ENCODE measurements at regions not wholly inside any gene's neighbourhood (a gene's known extent, or its start where the extent isn't known, plus 50 kb on each side); places are given as distances from the start of the nearest gene placed in this dataset.

DNA sequence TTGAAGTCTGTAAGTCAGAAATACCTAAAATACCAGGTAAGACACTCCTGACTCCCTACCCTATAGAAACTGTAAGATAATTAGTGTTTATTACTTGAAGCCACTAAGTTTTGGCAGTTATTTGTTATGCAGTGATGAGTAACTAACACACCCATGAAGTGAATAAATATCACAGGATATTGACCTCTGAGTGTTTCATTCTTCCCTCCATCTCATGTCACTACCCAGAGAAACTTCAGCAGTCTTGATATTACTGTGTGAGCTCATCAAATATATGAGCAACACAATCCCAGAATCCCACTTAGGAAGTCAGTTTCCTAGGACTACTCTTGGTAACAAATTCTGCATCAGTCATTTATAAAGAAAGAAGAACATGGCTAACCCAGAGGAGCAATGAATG is 529.7 kb downstream of the FBXO15 start:
- no peaks in the 10 kb centered on the region for H3K27me3 ChIP-seq (ENCODE audit: control insufficient read depth in 1 of 2, insufficient read depth in 2 of 2, low read length in 2 of 2)
- H3K27ac ChIP-seq (ENCODE audit: low read depth in 2 of 2, low read length in 1 of 2) = no peak overlapping the region
- H3K4me3 ChIP-seq (ENCODE audit: low read depth in 1 of 2, low read length in 2 of 2) = no peak overlapping the region
- H3K4me1 ChIP-seq (ENCODE audit: control insufficient read depth in 2 of 2, insufficient read depth in 2 of 2, low read length in 1 of 2) = no peaks in the 10 kb centered on the region
- H3K9me3 ChIP-seq (ENCODE audit: control insufficient read depth in 2 of 2, insufficient read depth in 1 of 2, low read depth in 1 of 2, low read length in 1 of 2) = peaks cover 0 to 2% of the 10 kb centered on the region in 2 donors
- no peaks in the 10 kb centered on the region for H3K36me3 ChIP-seq (ENCODE audit: control insufficient read depth in 2 of 2, insufficient read depth in 2 of 2, low read length in 1 of 2)

DNA sequence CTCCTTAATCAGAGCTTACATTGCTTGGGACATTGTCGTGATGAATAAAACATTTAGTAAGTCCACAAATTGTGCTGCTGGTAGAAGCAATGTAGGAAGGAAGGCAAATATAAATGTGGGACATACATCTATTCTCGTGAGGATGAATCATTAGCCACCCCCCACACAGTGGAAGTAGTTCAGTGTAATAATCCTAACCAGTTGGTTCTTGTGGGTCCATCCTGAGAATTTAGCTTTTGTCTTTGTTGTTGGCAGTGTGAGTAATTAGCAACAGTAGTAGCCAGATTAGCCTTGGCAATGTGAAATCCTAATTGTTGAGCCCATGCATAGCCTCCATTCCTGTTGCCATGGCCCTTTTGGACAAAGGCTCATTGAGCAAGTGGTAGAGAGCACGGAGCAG is 532.1 kb downstream of the FBXO15 start:
- H3K27me3 ChIP-seq (ENCODE audit: control insufficient read depth in 1 of 2, insufficient read depth in 2 of 2, low read length in 2 of 2) = no peaks in the 10 kb centered on the region
- H3K4me1 ChIP-seq (ENCODE audit: control insufficient read depth in 2 of 2, insufficient read depth in 2 of 2, low read length in 1 of 2) = no peaks in the 10 kb centered on the region
- peaks cover 0 to 2% of the 10 kb centered on the region in 2 donors for H3K9me3 ChIP-seq (ENCODE audit: control insufficient read depth in 2 of 2, insufficient read depth in 1 of 2, low read depth in 1 of 2, low read length in 1 of 2)
- no peaks in the 10 kb centered on the region for H3K36me3 ChIP-seq (ENCODE audit: control insufficient read depth in 2 of 2, insufficient read depth in 2 of 2, low read length in 1 of 2)
- H3K27ac ChIP-seq (ENCODE audit: low read depth in 2 of 2, low read length in 1 of 2) = no peak overlapping the region
- H3K4me3 ChIP-seq (ENCODE audit: low read depth in 1 of 2, low read length in 2 of 2) = no peak overlapping the region
- 76 to 81% methylated on average over 3 of the region's 3 CpGs for WGBS, 2 donors

DNA sequence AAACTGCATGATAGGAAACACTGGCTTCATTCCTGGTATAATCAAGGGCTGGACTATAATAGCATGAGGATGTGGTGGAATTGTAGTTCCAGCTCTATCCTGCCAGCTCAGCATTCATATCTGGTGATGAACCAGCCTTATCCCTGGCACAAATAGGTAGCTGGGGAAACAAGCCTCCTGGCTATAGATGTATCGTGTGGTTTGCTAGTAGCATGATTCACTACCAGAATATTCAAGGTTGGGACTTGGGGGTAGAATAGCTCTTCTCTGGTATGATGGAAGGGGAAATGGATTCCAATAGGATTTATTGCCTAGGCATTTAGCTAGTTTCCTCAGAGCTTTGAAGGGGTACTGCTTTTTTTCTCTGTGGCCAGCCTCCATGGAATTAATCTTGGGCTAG is 532.8 kb downstream of the FBXO15 start:
- H3K27ac ChIP-seq (ENCODE audit: low read depth in 2 of 2, low read length in 1 of 2) = no peak overlapping the region
- H3K27me3 ChIP-seq (ENCODE audit: control insufficient read depth in 1 of 2, insufficient read depth in 2 of 2, low read length in 2 of 2) = no peaks in the 10 kb centered on the region
- H3K4me3 ChIP-seq (ENCODE audit: low read depth in 1 of 2, low read length in 2 of 2) = no peak overlapping the region
- 70 to 81% methylated on average over 1 of the region's 1 CpG for WGBS, 2 donors
- peaks cover 0 to 2% of the 10 kb centered on the region in 2 donors for H3K9me3 ChIP-seq (ENCODE audit: control insufficient read depth in 2 of 2, insufficient read depth in 1 of 2, low read depth in 1 of 2, low read length in 1 of 2)
- no peaks in the 10 kb centered on the region for H3K4me1 ChIP-seq (ENCODE audit: control insufficient read depth in 2 of 2, insufficient read depth in 2 of 2, low read length in 1 of 2)
- no peaks in the 10 kb centered on the region for H3K36me3 ChIP-seq (ENCODE audit: control insufficient read depth in 2 of 2, insufficient read depth in 2 of 2, low read length in 1 of 2)

DNA sequence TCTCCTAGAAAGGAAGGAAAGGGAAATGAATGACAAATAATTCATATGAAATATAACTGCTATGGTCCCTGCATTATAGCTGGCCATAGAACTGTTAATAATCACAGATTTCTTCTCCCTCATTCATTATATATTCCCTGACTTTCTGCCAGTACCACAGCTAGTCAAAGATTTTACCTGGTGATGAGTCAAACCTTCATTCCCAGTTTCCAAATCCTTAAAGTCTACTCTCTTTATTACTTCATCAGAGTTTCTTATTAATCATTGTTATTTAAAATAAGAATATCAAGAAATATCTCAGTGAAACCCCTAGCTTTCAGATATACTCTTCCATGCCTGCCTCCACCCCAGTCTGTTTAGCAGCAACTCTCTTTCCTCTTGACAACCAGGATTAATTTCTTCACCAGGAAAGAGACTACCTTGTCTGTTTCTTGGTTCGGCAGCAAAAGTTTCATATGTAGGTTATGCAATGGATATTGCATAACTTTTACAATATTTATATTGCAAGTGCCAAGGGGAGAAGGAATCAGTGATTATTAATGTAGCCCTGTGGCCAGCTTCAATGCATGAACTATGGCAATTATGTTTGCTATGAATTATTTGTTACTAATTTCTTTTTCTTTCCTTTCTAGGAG is 533.8 kb downstream of the FBXO15 start:
- no peak overlapping the region for H3K27ac ChIP-seq (ENCODE audit: low read depth in 2 of 2, low read length in 1 of 2)
- H3K9me3 ChIP-seq (ENCODE audit: control insufficient read depth in 2 of 2, insufficient read depth in 1 of 2, low read depth in 1 of 2, low read length in 1 of 2) = peaks cover 0 to 2% of the 10 kb centered on the region in 2 donors
- H3K27me3 ChIP-seq (ENCODE audit: control insufficient read depth in 1 of 2, insufficient read depth in 2 of 2, low read length in 2 of 2) = no peaks in the 10 kb centered on the region
- H3K36me3 ChIP-seq (ENCODE audit: control insufficient read depth in 2 of 2, insufficient read depth in 2 of 2, low read length in 1 of 2) = no peaks in the 10 kb centered on the region
- 53 to 66% methylated on average over 1 of the region's 1 CpG for WGBS, 2 donors
- no peaks in the 10 kb centered on the region for H3K4me1 ChIP-seq (ENCODE audit: control insufficient read depth in 2 of 2, insufficient read depth in 2 of 2, low read length in 1 of 2)
- no peak overlapping the region for H3K4me3 ChIP-seq (ENCODE audit: low read depth in 1 of 2, low read length in 2 of 2)

DNA sequence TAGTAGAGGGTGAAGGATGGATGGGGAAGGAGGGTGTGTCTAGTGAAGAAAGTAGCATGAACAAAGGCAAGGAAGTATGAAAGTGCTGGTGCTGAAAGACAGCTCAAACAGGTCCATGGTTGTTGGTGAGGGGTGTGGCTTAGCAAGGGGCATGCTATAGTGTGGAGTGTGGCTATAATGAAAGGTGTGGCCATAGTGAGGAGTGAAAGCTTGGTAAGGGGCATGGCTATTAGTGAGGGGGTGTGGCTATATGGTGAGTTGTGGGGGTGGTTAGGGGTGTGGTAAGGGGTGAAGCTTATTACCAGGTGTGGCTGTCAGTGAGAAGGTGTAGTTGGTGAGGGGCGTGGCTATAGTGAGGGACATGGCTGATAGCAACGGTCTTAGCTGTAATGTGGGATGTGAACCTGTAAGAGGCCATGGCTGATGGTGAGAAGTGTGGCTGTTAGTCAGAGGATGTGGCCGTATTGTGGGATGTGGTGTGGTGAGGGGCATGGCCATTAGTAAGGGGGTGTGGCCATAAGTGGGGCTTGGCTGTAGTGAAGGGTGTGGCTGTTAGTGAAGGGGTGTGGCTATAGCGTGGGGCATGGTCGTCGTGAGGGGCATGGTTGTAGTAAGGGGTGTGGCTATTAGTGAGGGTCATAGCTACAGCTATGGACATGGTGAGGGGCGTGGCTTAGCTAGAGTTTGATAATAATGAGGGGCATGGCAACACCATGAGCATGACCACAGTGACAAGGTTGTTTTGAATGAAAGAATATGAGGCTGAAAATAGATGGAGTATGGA is 549.6 kb downstream of the FBXO15 start:
- Histone ChIP-seq H3K27me3 (ENCODE audit: control insufficient read depth in 1 of 2, insufficient read depth in 2 of 2, low read length in 2 of 2) (no peaks in the 10 kb centered on the region), H3K36me3 (ENCODE audit: control insufficient read depth in 2 of 2, insufficient read depth in 2 of 2, low read length in 1 of 2) (no peaks in the 10 kb centered on the region), H3K27ac (ENCODE audit: low read depth in 2 of 2, low read length in 1 of 2) (no peak overlapping the region), H3K4me1 (ENCODE audit: control insufficient read depth in 2 of 2, insufficient read depth in 2 of 2, low read length in 1 of 2) (no peaks in the 10 kb centered on the region), H3K9me3 (ENCODE audit: control insufficient read depth in 2 of 2, insufficient read depth in 1 of 2, low read depth in 1 of 2, low read length in 1 of 2) (peaks cover 0 to 2% of the 10 kb centered on the region in 2 donors), H3K4me3 (ENCODE audit: low read depth in 1 of 2, low read length in 2 of 2) (no peak overlapping the region)
- WGBS, 2 donors = 68 to 77% methylated on average over 7 of the region's 7 CpGs

DNA sequence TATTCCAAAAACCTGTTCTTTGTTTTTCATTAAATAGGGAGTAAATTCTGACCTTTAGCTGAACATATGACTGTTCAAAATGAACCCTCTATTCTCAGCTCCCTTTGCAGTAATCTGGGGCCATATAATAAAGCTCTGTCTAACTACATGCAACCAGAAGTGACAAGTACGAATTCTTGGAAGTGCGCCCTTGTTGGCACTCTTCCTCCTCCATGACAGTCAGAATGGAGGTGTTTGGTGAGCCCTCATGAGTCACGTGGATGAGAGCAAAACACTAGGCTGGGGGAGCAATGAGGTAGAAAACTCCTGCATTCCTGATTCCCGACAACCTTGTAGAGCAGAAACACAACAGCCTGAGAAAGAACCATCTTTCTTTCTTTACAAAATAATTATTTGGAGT is 552.9 kb downstream of the FBXO15 start:
- H3K9me3 ChIP-seq (ENCODE audit: control insufficient read depth in 2 of 2, insufficient read depth in 1 of 2, low read depth in 1 of 2, low read length in 1 of 2) = peaks cover 0 to 2% of the 10 kb centered on the region in 2 donors
- no peak overlapping the region for H3K27ac ChIP-seq (ENCODE audit: low read depth in 2 of 2, low read length in 1 of 2)
- no peaks in the 10 kb centered on the region for H3K27me3 ChIP-seq (ENCODE audit: control insufficient read depth in 1 of 2, insufficient read depth in 2 of 2, low read length in 2 of 2)
- H3K4me1 ChIP-seq (ENCODE audit: control insufficient read depth in 2 of 2, insufficient read depth in 2 of 2, low read length in 1 of 2) = no peaks in the 10 kb centered on the region
- H3K4me3 ChIP-seq (ENCODE audit: low read depth in 1 of 2, low read length in 2 of 2) = no peak overlapping the region
- no peaks in the 10 kb centered on the region for H3K36me3 ChIP-seq (ENCODE audit: control insufficient read depth in 2 of 2, insufficient read depth in 2 of 2, low read length in 1 of 2)
- 60 to 61% methylated on average over 4 of the region's 4 CpGs for WGBS, 2 donors

DNA sequence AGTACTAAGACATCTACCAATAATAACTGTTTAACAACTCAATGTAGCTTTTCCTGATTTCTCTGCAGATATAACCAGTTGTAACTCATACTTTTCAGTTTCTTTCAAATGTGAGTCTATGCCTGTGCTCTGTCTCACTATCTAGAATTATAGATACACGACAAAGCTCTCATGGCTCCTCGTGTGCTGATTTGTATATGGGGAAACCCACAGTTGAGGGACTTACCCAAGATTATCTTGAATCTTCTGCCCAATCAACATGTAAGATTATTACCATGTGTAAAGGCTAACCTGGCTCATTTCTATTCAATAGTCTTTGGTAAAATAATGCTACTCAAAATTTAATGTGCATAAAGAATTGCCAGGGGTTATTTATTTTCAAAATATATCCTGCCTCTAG is 554.4 kb downstream of the FBXO15 start:
- Histone ChIP-seq H3K9me3 (ENCODE audit: control insufficient read depth in 2 of 2, insufficient read depth in 1 of 2, low read depth in 1 of 2, low read length in 1 of 2) (peaks cover 0 to 2% of the 10 kb centered on the region in 2 donors), H3K4me1 (ENCODE audit: control insufficient read depth in 2 of 2, insufficient read depth in 2 of 2, low read length in 1 of 2) (no peaks in the 10 kb centered on the region), H3K27ac (ENCODE audit: low read depth in 2 of 2, low read length in 1 of 2) (no peak overlapping the region), H3K36me3 (ENCODE audit: control insufficient read depth in 2 of 2, insufficient read depth in 2 of 2, low read length in 1 of 2) (no peaks in the 10 kb centered on the region), H3K4me3 (ENCODE audit: low read depth in 1 of 2, low read length in 2 of 2) (no peak overlapping the region), H3K27me3 (ENCODE audit: control insufficient read depth in 1 of 2, insufficient read depth in 2 of 2, low read length in 2 of 2) (no peaks in the 10 kb centered on the region)
- WGBS, 2 donors = 77 to 78% methylated on average over 2 of the region's 2 CpGs

DNA sequence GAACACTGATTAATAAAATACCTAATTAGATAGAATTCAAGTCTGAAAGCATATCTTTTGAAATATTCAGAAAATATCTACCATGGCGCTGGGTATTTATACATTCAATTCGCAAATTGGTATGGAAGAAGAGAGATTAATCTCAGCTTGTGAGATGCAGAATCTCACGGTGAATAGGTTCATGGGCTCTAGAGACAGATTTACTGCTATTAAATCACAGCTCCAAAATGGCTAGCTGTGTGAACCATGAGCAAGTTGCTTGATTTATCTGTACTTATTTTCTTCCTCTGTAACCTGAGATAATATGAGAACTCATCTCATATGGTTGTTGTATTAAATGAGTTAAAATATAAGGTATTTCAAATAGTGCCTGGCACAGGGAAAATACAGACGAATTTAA is 556.7 kb downstream of the FBXO15 start:
- Histone ChIP-seq H3K4me3 (ENCODE audit: low read depth in 1 of 2, low read length in 2 of 2) (no peak overlapping the region), H3K36me3 (ENCODE audit: control insufficient read depth in 2 of 2, insufficient read depth in 2 of 2, low read length in 1 of 2) (no peaks in the 10 kb centered on the region), H3K4me1 (ENCODE audit: control insufficient read depth in 2 of 2, insufficient read depth in 2 of 2, low read length in 1 of 2) (no peaks in the 10 kb centered on the region), H3K27me3 (ENCODE audit: control insufficient read depth in 1 of 2, insufficient read depth in 2 of 2, low read length in 2 of 2) (no peaks in the 10 kb centered on the region), H3K27ac (ENCODE audit: low read depth in 2 of 2, low read length in 1 of 2) (no peak overlapping the region), H3K9me3 (ENCODE audit: control insufficient read depth in 2 of 2, insufficient read depth in 1 of 2, low read depth in 1 of 2, low read length in 1 of 2) (peaks cover 0 to 2% of the 10 kb centered on the region in 2 donors)
- 90 to 91% methylated on average over 4 of the region's 4 CpGs for WGBS, 2 donors

DNA sequence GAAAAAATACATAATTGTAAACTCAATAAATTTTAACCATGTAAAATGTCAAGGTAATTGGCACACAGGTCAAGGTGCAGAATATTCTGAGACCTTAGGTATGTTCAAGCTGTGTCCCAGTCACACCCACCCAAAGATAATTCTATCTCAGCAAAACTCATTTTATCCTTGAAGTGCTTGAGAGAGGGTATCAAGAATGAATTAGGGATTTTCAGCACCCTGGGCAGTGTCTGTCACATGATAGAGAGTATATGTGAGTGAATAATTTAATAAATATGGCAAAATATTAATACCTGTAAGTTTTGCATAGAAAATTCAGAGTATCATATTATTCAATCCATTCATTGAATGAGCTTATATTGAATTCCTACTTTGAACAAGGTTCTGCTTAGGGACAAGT is 567.9 kb downstream of the FBXO15 start:
- Histone ChIP-seq H3K36me3 (ENCODE audit: control insufficient read depth in 2 of 2, insufficient read depth in 2 of 2, low read length in 1 of 2) (no peaks in the 10 kb centered on the region), H3K4me1 (ENCODE audit: control insufficient read depth in 2 of 2, insufficient read depth in 2 of 2, low read length in 1 of 2) (no peaks in the 10 kb centered on the region)

DNA sequence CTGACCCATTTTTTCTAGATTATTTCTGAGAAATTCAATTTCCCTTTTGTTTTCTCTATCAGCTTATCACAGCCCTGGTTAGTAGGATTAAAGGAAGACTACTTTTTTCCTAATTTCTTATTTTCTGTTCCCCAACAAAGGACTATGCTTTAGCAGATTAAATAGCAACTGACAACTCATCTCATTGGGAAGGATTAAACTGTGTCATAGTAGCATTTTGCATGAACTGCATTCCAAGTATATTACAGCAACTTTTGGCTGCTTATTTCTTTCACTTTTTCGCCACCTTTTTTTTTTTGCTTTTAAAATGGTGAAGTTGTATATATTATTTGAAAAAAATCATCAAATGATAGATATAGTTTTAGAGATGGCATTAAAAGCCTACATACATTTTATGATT is 570.3 kb downstream of the FBXO15 start:
- no peak overlapping the region for H3K4me3 ChIP-seq (ENCODE audit: low read depth in 1 of 2, low read length in 2 of 2)
- no peaks in the 10 kb centered on the region for H3K9me3 ChIP-seq (ENCODE audit: control insufficient read depth in 2 of 2, insufficient read depth in 1 of 2, low read depth in 1 of 2, low read length in 1 of 2)
- no peak overlapping the region for H3K27ac ChIP-seq (ENCODE audit: low read depth in 2 of 2, low read length in 1 of 2)
- 72 to 83% methylated on average over 1 of the region's 1 CpG for WGBS, 2 donors
- no peaks in the 10 kb centered on the region for H3K4me1 ChIP-seq (ENCODE audit: control insufficient read depth in 2 of 2, insufficient read depth in 2 of 2, low read length in 1 of 2)
- H3K27me3 ChIP-seq (ENCODE audit: control insufficient read depth in 1 of 2, insufficient read depth in 2 of 2, low read length in 2 of 2) = no peaks in the 10 kb centered on the region
- H3K36me3 ChIP-seq (ENCODE audit: control insufficient read depth in 2 of 2, insufficient read depth in 2 of 2, low read length in 1 of 2) = no peaks in the 10 kb centered on the region

More for the DNA sequence above, 567.9 kb downstream of the FBXO15 start:
- Histone ChIP-seq H3K27ac (ENCODE audit: low read depth in 2 of 2, low read length in 1 of 2) (no peak overlapping the region), H3K4me3 (ENCODE audit: low read depth in 1 of 2, low read length in 2 of 2) (no peak overlapping the region), H3K9me3 (ENCODE audit: control insufficient read depth in 2 of 2, insufficient read depth in 1 of 2, low read depth in 1 of 2, low read length in 1 of 2) (no peaks in the 10 kb centered on the region), H3K27me3 (ENCODE audit: control insufficient read depth in 1 of 2, insufficient read depth in 2 of 2, low read length in 2 of 2) (no peaks in the 10 kb centered on the region)
